Liver (tissue), 3 donors: ENCODE measurements at regions not wholly inside any gene's neighbourhood (a gene's known extent, or its start where the extent isn't known, plus 50 kb on each side); places are given as distances from the start of the nearest gene placed in this dataset.

ENCODE experiments used
- ATF3 ChIP-seq: IDR thresholded peaks from 2 replicates; pipeline ENCODE4 v1.6.1; 2016; ENCODE audit warnings: antibody characterized with exemption
- CTCF ChIP-seq: fragments of 150-350 bp; IDR thresholded peaks from 2 replicates; pipeline ENCODE4 v1.5.1; 2017; ENCODE audit warnings: improper control_type of control experiment, low read depth, low read length; ENCODE audit not compliant: missing input control
- JUND ChIP-seq, 2 donors: IDR thresholded peaks; 2 replicates each; pipeline ENCODE4 v1.6.1; 2016; ENCODE audit warnings: antibody characterized with exemption in 2 of 2
- RAD21 ChIP-seq, 2 donors: IDR thresholded peaks; 2 replicates each; pipeline ENCODE4 v1.6.1; 2016; ENCODE audit warnings: antibody characterized with exemption in 2 of 2, mild to moderate bottlenecking in 2 of 2
- REST ChIP-seq: IDR thresholded peaks from 2 replicates; pipeline ENCODE4 v1.6.1; 2016; ENCODE audit warnings: antibody characterized with exemption, mild to moderate bottlenecking
- TAF1 ChIP-seq: conservative IDR thresholded peaks from 2 replicates; pipeline ENCODE4 v1.6.1; 2016; ENCODE audit warnings: antibody characterized with exemption, mild to moderate bottlenecking
- YY1 ChIP-seq: IDR thresholded peaks from 2 replicates; pipeline ENCODE4 v1.6.1; 2016; ENCODE audit warnings: antibody characterized with exemption, mild to moderate bottlenecking
- donor health status: healthy.
- donor health status: healthy.

- TF ChIP-seq CTCF (no peak), REST (no peak), RAD21 (IDR thresholded peaks at IDR 0.05) (no peak), JUND (IDR thresholded peaks at IDR 0.05) (no peak), ATF3 (no peak), TAF1 (no peak), YY1 (no peak)
Observed at GRCh38 chr17:69820876-69821473, 254.1 kb upstream of the KCNJ16 start.
